NCI-H2029 treated with DMSO at 0.1 percent for 48 hours (cell line): ENCODE measurements at regions not wholly inside any gene's neighbourhood (a gene's known extent, or its start where the extent isn't known, plus 50 kb on each side); places are given as distances from the start of the nearest gene placed in this dataset.
"Not testable (repeated sequence)": the region's sequence is repeated elsewhere in the genome, so short reads cannot be mapped to it uniquely, and the experiment has no call there.

Source experiments
- DNase-seq: peaks from one replicate; lab custom pipeline; 2025; lab: John Stamatoyannopoulos, UW

- no peak for DNase-seq
Observed at GRCh38 chr14:105952826-105953225, 426.4 kb downstream of the TMEM121 start.

GRCh38 chr14:105961625-105962024 is 435.2 kb downstream of the TMEM121 start:
- DNase-seq: not testable (repeated sequence)

- no peak for DNase-seq
Observed at GRCh38 chr14:105962532-105962931, 436.1 kb downstream of the TMEM121 start.

GRCh38 chr14:105968291-105968690 is 441.9 kb downstream of the TMEM121 start:
- DNase-seq: no peak

- DNase-seq: not testable (repeated sequence)
Observed at GRCh38 chr14:105969026-105969425, 442.6 kb downstream of the TMEM121 start.

GRCh38 chr14:105970821-105971220 is 444.4 kb downstream of the TMEM121 start:
- not testable (repeated sequence) for DNase-seq

- no peak for DNase-seq
Observed at GRCh38 chr14:105971593-105972500, 445.5 kb downstream of the TMEM121 start.

- DNase-seq: no peak
Observed at GRCh38 chr14:105974902-105975301, 448.5 kb downstream of the TMEM121 start.

- DNase-seq: no peak
Observed at GRCh38 chr14:105978618-105979295, 452.4 kb downstream of the TMEM121 start.

- no peak for DNase-seq
Observed at GRCh38 chr14:105979446-105979845, 453.1 kb downstream of the TMEM121 start.

GRCh38 chr14:105980224-105980623 is 453.8 kb downstream of the TMEM121 start:
- no peak for DNase-seq

- not testable (repeated sequence) for DNase-seq
Observed at GRCh38 chr14:105981517-105982302, 455.3 kb downstream of the TMEM121 start.

GRCh38 chr14:105982664-105983063 is 456.3 kb downstream of the TMEM121 start:
- no peak for DNase-seq

- no peak for DNase-seq
Observed at GRCh38 chr14:105986894-105987284, 460.5 kb downstream of the TMEM121 start.

GRCh38 chr14:105987563-105987962 is 461.2 kb downstream of the TMEM121 start:
- no peak for DNase-seq

GRCh38 chr14:105989566-105990302 is 463.4 kb downstream of the TMEM121 start:
- DNase-seq: no peak

GRCh38 chr14:105991677-105992076 is 465.3 kb downstream of the TMEM121 start:
- not testable (repeated sequence) for DNase-seq

- DNase-seq: no peak
Observed at GRCh38 chr14:105993814-105994213, 467.4 kb downstream of the TMEM121 start.

GRCh38 chr14:105995011-105995710 is 468.8 kb downstream of the TMEM121 start:
- DNase-seq: not testable (repeated sequence)

GRCh38 chr14:105998597-105998996 is 472.2 kb downstream of the TMEM121 start:
- not testable (repeated sequence) for DNase-seq
